NOMO-1 (cell line): ENCODE measurements at regions not wholly inside any gene's neighbourhood (a gene's known extent, or its start where the extent isn't known, plus 50 kb on each side); places are given as distances from the start of the nearest gene placed in this dataset.
"Not testable (repeated sequence)": the region's sequence is repeated elsewhere in the genome, so short reads cannot be mapped to it uniquely, and the experiment has no call there.

ENCODE experiments used
- DNase-seq, 2 experiments: peaks; one replicate each; lab custom pipeline; 2025; ENCODE audit not compliant: unreplicated experiment in 2 of 2; lab: John Stamatoyannopoulos, UW

DNA sequence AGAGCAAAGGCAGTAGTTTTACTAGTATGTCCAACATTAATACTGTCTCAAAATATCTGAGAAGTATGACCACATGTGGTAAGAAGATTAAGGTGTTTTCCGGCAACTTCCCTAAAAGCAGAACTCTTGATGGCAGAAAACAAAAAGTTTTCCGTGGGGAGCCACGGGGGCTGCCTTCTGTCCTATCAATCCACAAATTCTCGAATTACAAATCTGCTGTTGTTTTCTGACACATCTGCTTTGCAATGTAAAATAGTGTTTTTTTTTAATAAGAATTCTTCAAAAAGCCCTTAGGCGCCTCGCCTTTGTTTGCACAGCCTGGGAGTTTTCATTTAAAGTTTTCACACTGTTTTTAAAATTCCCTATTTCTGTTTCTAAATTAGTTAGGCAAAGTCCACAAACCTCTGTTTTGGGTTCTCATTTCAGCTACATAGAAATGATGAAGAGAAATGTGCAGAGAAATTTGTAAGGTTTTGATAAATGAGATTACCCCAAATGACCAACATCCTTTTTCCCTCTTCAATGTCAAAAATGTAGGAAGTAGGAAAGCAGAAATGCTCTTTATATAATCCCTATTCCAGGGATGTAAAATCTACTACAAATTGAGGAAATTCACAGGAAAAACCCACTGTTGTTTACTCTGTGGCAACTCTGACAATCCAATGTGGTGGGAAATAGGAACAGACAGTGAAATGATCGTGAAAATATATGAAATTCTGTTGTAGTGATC, 385.8 kb downstream of the ZEB2 start:
- DNase-seq = peak in 1 of 2 experiments; percentile 2

DNA sequence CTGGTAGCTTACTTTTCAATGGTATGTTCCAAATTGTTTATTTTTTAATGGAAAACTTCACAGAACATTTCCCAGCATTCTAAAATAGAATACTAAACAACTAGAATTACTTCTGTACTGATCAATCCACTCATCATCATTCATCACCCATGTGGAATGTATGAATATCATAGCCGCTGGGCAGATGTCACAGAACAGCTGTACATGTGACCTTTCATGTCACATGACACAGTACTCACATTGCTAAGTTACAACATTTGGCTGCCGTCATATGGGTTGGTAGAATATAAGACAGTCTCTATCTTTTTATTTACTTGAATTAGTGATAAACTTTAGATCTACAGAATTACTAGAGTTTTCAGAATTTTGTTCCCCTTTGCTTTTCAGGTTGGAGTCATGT, 387.6 kb downstream of the ZEB2 start:
- DNase-seq = no peak

DNA sequence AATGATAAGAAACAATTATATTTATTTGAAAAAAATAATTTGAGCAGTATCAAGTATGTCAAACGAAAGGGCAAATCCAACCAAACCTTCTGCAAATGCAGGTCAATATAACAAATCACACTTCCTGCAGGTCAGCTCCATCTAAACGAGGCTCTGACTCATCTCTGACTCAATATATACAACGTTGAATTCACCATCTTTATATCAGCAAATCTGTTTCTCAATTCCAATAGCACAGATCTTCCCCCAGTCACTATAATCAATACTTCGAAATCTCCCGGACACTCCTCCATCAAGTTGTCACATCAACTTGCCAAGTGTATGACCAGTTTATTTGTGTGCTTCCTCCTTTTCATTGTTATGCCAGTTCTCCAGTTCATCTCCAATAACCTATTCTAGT, 388.9 kb downstream of the ZEB2 start:
- no peak for DNase-seq

DNA sequence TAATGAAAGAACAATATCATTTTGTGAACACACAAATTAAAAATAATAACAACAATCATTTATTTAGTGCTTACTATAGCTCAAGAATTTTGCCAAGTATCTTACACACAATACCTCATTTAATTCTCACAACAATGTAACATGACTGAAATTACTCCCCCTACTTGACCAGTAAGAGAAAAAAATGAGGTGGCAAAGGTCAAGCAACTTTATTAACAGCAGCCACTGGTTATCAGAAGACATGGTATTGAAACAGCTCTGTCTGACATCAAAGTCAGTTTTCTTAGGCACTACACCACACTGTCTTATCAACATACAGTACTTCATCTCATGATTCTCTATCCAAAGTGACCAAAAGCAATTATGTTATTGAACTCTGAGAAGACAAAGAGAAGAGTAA, 389.4 kb downstream of the ZEB2 start:
- no peak for DNase-seq

DNA sequence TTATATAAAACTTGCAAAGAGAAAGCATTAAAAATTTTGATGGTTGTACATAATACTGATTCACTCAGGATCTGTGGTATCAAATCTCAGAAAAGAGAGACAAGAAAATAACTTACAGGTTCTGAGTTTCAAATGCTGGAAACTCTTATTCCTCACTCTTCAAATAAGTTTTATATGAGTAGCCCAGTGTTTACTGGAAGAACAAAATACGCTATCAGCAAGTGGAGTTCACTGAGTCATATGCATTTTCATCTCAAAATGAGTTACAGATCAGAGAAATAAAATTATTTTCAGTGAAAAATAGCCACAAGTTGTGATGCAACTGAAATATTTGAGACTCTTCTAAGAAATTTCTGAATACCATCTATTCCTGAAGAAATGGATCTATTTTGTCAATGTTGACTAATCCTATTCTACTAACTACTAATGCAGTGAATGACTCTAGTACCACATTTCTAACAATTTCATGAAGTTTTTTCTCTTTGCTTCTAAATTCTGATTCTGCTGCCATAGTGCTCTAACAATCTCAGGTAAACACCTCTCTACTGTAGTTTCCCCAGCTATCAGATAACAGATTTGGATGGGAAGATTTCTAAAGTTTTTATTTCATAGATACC, 391.7 kb downstream of the ZEB2 start:
- DNase-seq = no peak

DNA sequence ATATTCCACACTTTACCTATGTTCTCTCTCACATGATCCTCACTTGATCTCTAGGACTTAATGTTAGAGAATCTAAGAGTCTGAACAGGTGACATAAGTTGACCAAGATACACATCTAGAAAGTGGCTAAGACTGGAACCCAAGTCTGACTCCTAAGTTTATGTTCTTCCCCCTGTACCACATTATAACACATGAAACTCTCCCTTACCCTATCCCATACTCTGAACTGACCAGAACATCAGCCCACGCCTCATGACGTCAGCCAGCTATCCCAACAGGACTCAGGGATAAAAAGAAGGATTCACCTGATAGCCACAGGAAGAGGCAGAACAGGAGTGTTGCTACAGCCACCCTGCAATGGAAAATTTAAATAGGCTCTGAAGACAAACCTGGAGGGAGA, 392.2 kb downstream of the ZEB2 start:
- no peak for DNase-seq

DNA sequence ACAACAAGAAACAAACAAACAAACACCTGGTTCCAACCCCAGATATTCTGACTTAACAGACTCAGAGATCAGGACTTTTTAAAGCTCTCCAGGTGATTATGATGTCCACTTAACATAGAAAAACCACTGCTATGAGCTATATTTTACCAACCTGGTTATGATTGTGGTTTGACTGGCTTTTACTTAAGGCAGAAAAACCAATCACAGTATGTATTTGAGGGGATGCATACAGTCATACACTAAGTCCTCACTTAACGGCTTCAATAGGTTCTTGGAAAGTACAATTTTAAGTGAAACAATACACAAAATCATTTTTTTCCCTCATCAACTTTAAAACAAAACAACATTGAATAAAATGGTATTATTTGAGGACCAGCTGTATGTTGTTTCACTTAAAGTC, 393.6 kb downstream of the ZEB2 start:
- no peak for DNase-seq

DNA sequence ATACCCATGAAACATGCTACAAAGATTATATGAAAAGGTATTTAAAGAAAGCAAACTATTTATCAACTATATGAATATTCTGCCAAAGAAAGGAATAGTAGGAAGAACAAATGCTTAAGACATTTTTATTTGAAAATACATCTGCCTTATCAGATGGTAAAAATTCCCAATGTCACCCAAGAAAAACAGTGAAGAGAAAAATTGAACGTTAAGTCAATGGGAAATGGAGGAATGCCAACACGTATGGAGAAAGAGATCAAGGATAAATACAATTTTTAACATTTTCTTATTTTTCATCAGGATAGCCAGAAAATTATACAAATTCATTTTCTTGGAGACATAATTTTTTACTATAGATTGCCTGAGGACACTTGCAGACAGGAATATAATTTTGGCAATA, 394.2 kb downstream of the ZEB2 start:
- no peak for DNase-seq

DNA sequence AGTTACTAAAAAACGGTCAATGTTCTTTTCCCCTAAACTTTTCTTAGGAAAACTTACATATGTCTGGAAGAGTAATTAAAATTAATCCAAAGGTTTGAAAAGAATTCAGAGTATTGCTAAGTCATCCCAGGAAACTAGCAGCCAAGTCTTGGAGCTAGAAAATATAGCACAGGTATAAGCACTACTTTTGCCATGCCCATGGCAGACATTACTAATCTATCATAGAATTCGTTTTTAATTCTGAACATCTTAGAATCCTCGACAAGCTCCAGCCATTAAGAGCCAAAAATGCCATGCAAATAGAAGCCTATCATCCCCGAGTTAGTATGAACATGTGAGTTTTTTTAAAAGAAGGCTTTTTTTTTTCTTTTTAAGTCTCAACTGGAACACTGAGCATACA, 395.0 kb downstream of the ZEB2 start:
- DNase-seq = no peak

DNA sequence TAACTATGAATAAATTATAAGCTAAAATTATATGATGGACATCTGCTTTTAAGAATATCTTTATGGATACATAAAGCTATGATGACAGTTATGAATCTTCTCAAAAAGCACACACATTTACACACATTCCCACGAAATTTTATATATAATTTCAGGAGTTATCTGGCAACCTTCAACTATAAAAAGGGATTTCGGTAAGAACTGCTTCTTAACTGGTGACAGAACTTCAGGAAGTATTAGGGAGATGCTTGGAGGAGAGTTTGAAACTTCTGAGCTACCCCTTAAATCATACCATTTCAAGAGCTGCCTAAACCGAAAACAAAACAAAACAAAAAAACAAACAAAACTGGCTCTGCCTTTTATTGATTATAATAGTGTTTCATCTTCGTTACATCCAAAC, 399.4 kb downstream of the ZEB2 start:
- DNase-seq = no peak

DNA sequence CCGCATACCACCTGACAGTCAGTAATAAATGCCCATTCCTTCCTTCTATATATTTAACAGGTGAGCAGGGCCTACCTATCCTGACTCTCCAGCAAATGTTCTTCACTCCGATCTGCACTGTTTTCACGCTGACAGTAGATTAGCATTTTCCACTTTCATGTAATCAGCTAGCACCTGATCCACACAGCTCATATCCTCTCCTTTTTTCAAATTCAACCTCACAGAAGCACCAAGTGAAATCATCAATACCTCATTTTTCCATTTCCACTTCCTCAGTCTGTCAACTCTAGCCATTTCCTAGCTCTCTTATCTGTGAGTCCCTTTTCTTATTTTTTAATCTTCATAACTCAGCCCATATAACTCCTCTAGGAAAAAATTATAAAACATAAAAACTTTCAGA, 402.8 kb downstream of the ZEB2 start:
- no peak for DNase-seq

DNA sequence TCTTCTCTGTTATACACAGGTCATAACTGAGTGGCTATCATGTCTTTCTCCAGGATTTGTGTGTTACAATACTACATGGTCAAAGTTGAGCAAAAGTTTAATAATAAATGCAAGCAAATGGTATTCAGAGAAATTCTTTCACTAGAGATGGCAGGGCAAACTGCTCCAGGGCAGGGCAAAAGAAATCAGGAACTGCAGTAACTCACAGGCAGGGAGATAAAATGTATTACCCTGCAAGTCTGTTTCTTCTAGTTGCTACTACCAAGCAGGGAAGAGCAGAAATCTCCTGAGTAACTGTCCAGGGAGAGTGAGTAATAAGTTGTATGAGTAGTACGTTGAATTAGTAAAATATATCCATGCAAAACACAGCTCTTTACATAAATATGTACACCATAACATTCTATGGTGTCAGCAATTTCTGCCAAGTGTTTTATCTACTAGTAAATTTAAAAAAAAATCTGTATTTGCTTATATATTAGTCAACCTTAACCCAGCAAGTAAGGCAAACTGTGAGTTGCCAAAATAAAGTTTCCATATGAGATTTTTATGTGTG, 404.1 kb downstream of the ZEB2 start:
- no peak for DNase-seq

DNA sequence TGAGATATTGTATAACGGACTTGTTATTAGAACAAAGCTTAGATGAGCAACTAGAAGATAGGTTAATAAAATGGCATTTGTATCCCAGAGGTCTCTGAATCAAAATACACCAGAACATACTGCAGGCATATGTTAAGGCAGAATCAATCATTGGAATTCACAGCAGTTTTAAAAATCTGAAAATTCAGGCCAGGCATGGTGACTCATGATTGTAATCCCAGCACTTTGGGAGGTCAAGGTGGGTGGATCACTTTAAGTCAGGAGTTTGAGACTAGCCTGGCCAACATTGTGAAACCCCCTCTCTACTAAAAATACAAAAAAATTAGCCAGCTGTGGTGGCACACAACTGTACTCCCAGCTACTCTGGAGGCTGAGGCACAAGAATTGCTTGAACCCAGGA, 405.2 kb downstream of the ZEB2 start:
- DNase-seq = no peak

DNA sequence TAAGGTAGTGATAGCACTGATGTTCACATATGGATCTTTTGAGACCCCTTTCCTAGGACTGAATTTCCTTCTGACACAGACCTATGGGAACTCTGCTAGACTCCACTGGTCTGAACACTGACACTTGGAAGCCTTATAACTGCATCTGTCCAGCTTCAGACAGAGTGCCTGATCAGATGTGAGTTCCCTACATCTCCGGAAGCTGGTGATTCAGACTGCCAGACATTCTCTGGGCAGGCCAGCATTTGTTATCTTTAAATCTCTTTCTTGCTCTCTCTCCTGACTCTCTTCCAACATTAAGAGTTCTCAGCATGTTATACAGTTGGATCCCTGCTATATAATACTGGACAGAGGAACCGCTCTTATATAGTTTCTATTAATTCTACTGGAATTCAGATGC, 408.5 kb downstream of the ZEB2 start:
- DNase-seq = no peak

DNA sequence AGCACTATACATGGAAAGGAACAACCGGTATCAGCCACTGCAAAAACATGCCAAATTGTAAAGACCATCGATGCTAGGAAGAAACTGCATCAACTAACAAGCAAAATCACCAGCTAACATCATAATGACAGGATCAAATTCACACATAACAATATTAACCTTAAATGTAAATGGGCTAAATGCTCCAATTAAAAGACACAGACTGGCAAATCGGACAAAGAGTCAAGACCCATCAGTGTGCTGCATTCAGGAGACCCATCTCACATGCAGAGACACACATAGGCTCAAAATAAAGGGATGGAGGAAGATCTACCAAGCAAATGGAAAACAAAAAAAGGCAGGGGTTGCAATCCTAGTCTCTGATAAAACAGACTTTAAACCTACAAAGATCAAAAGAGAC, 413.8 kb downstream of the ZEB2 start:
- DNase-seq = not testable (repeated sequence)

DNA sequence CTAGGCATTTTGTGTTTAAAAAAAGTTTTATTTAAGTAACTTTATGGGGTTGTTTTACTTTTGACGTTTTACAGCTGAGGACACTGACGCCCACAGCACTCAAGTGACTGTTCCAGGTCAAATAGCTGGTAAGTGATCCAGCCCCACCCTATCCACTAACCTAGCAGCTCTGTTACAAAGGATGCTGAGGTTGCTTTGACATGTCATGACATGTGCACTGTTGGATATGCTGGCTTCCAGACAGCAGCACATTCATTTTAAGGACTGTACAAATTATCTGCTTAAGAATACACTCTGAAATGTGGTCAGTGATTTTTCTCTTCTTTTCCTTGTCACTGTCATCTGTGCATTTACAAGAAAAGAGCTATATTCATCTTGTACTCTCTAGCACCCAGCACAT, 417.5 kb downstream of the ZEB2 start:
- DNase-seq = no peak

DNA sequence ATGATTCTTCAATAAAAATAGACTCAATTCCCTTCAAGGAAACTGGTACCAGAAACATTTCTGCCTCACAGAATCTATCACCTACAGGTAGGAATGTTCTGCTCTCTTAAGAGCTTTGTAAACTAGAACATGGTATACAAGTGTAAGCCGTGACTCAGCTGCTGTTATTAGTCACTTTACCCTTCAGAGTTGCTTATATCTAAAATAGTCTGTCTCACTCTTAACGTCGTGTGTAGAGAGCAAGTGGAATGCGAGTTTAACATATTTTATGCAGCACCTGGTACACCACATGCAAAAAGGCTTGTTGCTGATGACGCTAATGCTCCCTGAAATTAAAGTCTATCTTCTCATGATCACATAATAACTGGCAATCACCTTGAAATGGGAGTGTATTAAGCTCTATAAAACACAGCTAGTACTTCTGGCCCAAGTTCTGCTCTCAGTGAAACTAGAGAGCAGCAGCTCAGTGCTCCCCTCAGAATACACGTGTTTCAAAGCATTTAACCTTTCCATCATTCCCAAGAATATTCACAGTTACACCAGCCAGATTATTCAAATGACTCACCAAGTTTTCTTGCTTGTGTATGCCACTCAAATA, 420.0 kb downstream of the ZEB2 start:
- no peak for DNase-seq

DNA sequence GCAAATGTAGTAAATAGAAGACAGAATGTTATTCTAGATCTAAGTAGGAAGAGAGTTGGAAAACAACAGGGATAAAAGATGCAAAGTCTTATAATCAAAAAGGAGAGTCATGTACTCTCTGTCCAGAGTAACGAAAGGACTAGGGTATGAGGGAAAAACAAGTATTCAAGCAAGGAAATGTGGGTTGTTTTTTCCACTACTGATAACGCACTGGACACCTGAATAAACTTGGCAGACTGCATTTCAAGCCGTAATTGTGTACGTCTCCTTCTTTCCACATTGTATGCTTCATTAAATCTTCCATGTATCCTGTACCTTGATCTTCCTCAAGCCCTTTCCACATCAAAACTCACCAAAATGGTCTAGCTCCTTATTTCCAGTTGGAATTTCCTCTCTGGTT, 420.6 kb downstream of the ZEB2 start:
- DNase-seq = no peak

DNA sequence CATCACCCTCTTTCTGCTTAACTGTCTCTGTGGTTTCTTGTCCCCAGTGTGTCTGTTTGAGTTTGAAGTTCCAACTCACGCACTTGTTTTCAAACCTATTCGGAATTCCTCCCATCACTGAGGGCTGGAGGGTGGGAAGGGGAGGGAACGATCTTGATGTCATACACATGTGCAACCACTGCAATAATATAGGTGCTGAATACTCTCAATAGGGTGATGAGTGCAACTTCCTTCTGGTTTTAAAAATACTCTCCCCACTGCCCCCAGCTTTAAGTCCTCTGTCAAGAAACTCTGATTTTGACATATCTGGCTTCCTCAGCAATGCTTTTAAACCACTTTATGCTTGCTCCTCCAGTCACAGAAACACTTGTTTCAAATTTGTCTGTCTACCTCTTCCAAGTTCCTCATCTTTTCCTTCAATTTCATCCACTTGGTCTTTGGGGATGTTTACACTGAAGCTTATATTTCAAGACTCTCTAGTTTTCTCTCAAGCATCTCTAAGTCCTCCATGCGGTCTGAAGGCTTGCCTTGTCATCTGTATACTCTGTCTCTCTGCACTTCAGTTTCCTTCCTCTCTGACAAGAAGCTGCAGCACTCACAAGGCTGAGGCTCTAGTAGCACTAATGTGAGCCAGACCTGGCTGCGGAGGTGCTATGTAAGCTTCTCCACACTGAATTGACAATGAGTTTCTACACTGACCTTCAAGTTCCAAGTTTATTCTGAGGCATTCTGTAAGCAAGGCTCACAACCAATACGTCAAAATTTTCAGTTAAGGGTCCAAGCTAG, 422.3 kb downstream of the ZEB2 start:
- no peak for DNase-seq

DNA sequence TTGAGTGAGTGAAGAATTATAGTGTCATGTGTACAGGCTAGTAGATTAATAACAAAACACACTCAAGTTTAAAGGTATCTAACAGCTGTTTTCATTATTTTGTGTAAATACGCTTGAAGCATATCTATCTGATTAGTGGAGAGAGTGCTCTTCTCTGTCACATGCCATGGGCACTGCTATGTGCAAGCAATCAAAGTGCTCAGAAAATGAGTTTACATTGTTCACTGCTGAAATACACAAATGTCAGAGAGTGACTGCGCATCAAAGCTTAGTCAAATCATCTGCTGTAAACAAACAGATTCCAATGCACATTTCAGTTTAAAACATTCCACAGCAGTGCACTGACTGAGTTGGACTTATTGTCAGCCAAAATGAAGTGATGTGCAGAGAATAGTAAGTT, 423.4 kb downstream of the ZEB2 start:
- DNase-seq = no peak

DNA sequence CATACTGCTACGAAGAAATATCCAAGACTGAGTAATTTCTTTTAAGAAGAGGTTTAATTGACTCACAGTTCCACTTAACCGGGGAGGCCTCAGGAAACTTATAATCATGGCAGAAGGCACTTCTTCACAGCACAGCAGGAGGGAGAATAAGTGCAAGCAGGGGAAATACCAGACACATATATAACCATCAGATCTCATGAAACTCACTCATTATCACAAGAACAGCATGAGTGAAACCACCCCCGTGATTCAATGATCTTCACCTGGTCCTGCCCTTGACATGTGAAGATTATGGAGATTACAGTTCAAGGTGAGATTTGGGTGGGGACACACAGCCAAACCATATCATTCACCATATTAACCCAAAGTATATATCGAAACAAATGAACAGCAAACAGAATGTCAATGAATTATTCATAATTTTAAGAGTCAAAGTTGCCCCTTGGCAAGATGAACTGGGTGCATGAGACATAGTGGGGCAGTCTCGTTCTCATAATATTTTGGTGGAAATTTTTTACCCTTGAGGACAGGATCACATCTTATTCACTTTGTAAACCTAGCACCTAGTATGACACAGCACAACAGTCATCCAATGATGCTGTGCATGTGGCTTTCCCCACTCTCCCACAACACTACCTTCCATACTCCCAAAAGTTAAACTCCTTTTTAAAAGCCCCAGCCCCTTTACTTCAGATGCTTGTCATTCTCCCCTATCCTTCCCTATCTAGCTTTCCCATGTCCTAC, 425.3 kb downstream of the ZEB2 start:
- DNase-seq = no peak
